ENCODE measurements at regions not wholly inside any gene's neighbourhood (a gene's known extent, or its start where the extent isn't known, plus 50 kb on each side); places are given as distances from the start of the nearest gene placed in this dataset.

- H3K4me2 ChIP-seq (ENCODE audit: low read length, poor library complexity, severe bottlenecking), result no peak overlapping the region
- 68% methylated on average over 3 of the region's 3 CpGs for WGBS
- H3K36me3 ChIP-seq (ENCODE audit: control insufficient read depth in 1 of 2, insufficient read depth in 2 of 2, low read depth in 1 of 2, low read length in 2 of 2), result no peaks in the 10 kb centered on the region
- peak; percentile 48 for DNase-seq
- H3K79me1 ChIP-seq (replicated peaks; ENCODE audit: low read length, poor library complexity, severe bottlenecking), result no peaks in the 10 kb centered on the region
- H3K27ac ChIP-seq (ENCODE audit: low read length, poor library complexity, severe bottlenecking), result no peak overlapping the region
- H3K14ac ChIP-seq (ENCODE audit: low read length in 2 of 2), result no peak overlapping the region
- no peak overlapping the region for H2AFZ ChIP-seq (ENCODE audit: low read depth, low read length)
- no peak overlapping the region for H3K4me3 ChIP-seq (ENCODE audit: insufficient read depth in 1 of 2, low read depth in 1 of 2, low read length in 2 of 2)
- no peaks in the 10 kb centered on the region for H3K4me1 ChIP-seq (ENCODE audit: control insufficient read depth, insufficient read depth, low read depth, low read length)
- no peak overlapping the region for H3K9ac ChIP-seq (ENCODE audit: low read length)
- H3K9me3 ChIP-seq (ENCODE audit: control insufficient read depth, low read length), result peaks cover 5% of the 10 kb centered on the region
- no peak overlapping the region for H4K91ac ChIP-seq (ENCODE audit: low read length)
- H3K4ac ChIP-seq (ENCODE audit: low read depth in 1 of 2, low read length in 2 of 2), result no peak overlapping the region
- peak overlapping the region in 1 of 2 experiments; percentile 31 for H2BK12ac ChIP-seq (ENCODE audit: low read length in 2 of 2)
- H3K27me3 ChIP-seq (ENCODE audit: control insufficient read depth in 1 of 2, insufficient read depth in 1 of 2, low read length in 2 of 2), result no peaks in the 10 kb centered on the region
- H2BK5ac ChIP-seq (ENCODE audit: low read depth, low read length, poor library complexity, severe bottlenecking), result no peak overlapping the region
- H3K18ac ChIP-seq (ENCODE audit: low read depth in 1 of 2, low read length in 2 of 2), result peak overlapping the region in 1 of 2 experiments; percentile 73
- no peak overlapping the region for H2BK15ac ChIP-seq (ENCODE audit: low read depth, poor library complexity, severe bottlenecking)
- no peak overlapping the region for H3K23ac ChIP-seq (ENCODE audit: low read length in 2 of 2)
- H4K8ac ChIP-seq (ENCODE audit: low read length), result no peak overlapping the region
- H2BK120ac ChIP-seq (ENCODE audit: low read depth, low read length), result no peak overlapping the region
- no peak overlapping the region for H2AK5ac ChIP-seq (ENCODE audit: low read length, severe bottlenecking)
These were observed 495.5 kb downstream of the TAFA4 start for GRCh38 chr3:68436619-68437401.

DNA sequence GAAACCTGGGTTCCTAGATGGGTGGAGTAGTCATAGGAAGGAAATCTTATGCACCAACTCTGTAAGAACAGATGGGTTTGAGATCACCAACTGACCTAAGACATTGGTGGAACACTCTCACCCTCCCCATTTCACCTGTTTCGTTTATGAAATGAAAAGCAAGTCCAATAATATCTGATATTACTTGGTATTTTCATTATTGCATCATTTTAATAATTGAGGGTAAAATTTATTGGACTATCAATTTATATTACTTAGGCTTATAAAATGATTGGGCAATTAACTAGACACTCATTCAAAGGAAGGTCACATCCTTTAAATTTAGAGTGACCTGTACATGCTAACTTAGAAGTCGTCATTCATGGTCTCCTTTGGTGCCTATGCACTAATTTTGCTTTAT is 503.9 kb downstream of the TAFA4 start:
- DNase-seq, result no peak
- no peaks in the 10 kb centered on the region for H3K9me3 ChIP-seq (ENCODE audit: control insufficient read depth, low read length)
- H3K4ac ChIP-seq (ENCODE audit: low read depth in 1 of 2, low read length in 2 of 2), result no peak overlapping the region
- H3K27ac ChIP-seq (ENCODE audit: low read length, poor library complexity, severe bottlenecking), result no peak overlapping the region
- H3K4me3 ChIP-seq (ENCODE audit: insufficient read depth in 1 of 2, low read depth in 1 of 2, low read length in 2 of 2), result no peak overlapping the region
- H2BK12ac ChIP-seq (ENCODE audit: low read length in 2 of 2), result no peak overlapping the region
- H3K14ac ChIP-seq (ENCODE audit: low read length in 2 of 2), result no peak overlapping the region
- H2BK5ac ChIP-seq (ENCODE audit: low read depth, low read length, poor library complexity, severe bottlenecking), result no peak overlapping the region
- H2AK5ac ChIP-seq (ENCODE audit: low read length, severe bottlenecking), result no peak overlapping the region
- no peak overlapping the region for H3K9ac ChIP-seq (ENCODE audit: low read length)
- no peak overlapping the region for H3K23ac ChIP-seq (ENCODE audit: low read length in 2 of 2)
- no peaks in the 10 kb centered on the region for H3K36me3 ChIP-seq (ENCODE audit: control insufficient read depth in 1 of 2, insufficient read depth in 2 of 2, low read depth in 1 of 2, low read length in 2 of 2)
- no peak overlapping the region for H2AFZ ChIP-seq (ENCODE audit: low read depth, low read length)
- H3K79me1 ChIP-seq (replicated peaks; ENCODE audit: low read length, poor library complexity, severe bottlenecking), result no peaks in the 10 kb centered on the region
- no peak overlapping the region for H3K18ac ChIP-seq (ENCODE audit: low read depth in 1 of 2, low read length in 2 of 2)
- no peaks in the 10 kb centered on the region for H3K27me3 ChIP-seq (ENCODE audit: control insufficient read depth in 1 of 2, insufficient read depth in 1 of 2, low read length in 2 of 2)
- WGBS, result 64% methylated on average over 1 of the region's 2 CpGs
- no peak overlapping the region for H2BK120ac ChIP-seq (ENCODE audit: low read depth, low read length)
- H2BK15ac ChIP-seq (ENCODE audit: low read depth, poor library complexity, severe bottlenecking), result no peak overlapping the region
- H3K4me1 ChIP-seq (ENCODE audit: control insufficient read depth, insufficient read depth, low read depth, low read length), result no peaks in the 10 kb centered on the region
- H4K91ac ChIP-seq (ENCODE audit: low read length), result no peak overlapping the region
- H3K4me2 ChIP-seq (ENCODE audit: low read length, poor library complexity, severe bottlenecking), result no peak overlapping the region
- H4K8ac ChIP-seq (ENCODE audit: low read length), result no peak overlapping the region

DNA sequence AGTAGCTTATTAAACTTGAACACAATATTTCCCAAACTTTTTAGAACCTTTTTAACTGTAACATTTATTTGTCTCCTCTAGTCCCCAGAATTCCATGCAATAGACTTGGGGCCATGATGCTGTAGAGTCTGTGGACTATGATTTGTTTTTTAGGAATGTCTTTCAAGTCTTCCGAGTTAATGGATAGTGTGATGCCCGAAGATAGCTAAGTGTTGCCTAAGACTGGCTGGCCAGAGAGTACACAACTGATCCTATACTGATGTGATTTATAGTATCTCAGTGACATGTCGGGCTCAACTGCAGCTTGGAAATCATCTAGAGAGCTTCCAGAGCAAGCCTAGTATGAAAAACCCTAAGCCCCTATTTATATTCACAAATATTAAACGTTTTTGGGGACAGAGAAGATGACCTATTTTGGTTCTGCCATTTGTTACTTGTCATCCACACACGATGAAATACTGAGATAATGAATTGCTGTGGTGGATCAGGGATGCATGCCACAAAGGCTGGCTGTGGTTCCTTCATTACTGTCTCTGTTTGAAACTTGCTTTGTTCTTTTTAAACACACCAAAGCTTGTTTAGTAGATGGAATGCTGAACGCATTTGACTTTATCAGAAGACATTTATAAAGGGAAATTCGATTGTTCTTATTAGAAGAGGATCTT is 507.4 kb downstream of the TAFA4 start:
- no peak overlapping the region for H3K23ac ChIP-seq (ENCODE audit: low read length in 2 of 2)
- H2AFZ ChIP-seq (ENCODE audit: low read depth, low read length), result no peak overlapping the region
- H2BK5ac ChIP-seq (ENCODE audit: low read depth, low read length, poor library complexity, severe bottlenecking), result no peak overlapping the region
- no peaks in the 10 kb centered on the region for H3K4me1 ChIP-seq (ENCODE audit: control insufficient read depth, insufficient read depth, low read depth, low read length)
- H3K14ac ChIP-seq (ENCODE audit: low read length in 2 of 2), result no peak overlapping the region
- H3K4ac ChIP-seq (ENCODE audit: low read depth in 1 of 2, low read length in 2 of 2), result no peak overlapping the region
- H3K18ac ChIP-seq (ENCODE audit: low read depth in 1 of 2, low read length in 2 of 2), result no peak overlapping the region
- peaks cover 5% of the 10 kb centered on the region for H3K9me3 ChIP-seq (ENCODE audit: control insufficient read depth, low read length)
- no peaks in the 10 kb centered on the region for H3K79me1 ChIP-seq (replicated peaks; ENCODE audit: low read length, poor library complexity, severe bottlenecking)
- no peak overlapping the region for H2AK5ac ChIP-seq (ENCODE audit: low read length, severe bottlenecking)
- H3K36me3 ChIP-seq (ENCODE audit: control insufficient read depth in 1 of 2, insufficient read depth in 2 of 2, low read depth in 1 of 2, low read length in 2 of 2), result no peaks in the 10 kb centered on the region
- H2BK15ac ChIP-seq (ENCODE audit: low read depth, poor library complexity, severe bottlenecking), result no peak overlapping the region
- no peaks in the 10 kb centered on the region for H3K27me3 ChIP-seq (ENCODE audit: control insufficient read depth in 1 of 2, insufficient read depth in 1 of 2, low read length in 2 of 2)
- WGBS, result 41% methylated on average over 5 of the region's 7 CpGs
- no peak overlapping the region for H4K91ac ChIP-seq (ENCODE audit: low read length)
- no peak overlapping the region for H3K4me3 ChIP-seq (ENCODE audit: insufficient read depth in 1 of 2, low read depth in 1 of 2, low read length in 2 of 2)
- H2BK12ac ChIP-seq (ENCODE audit: low read length in 2 of 2), result no peak overlapping the region
- H3K9ac ChIP-seq (ENCODE audit: low read length), result no peak overlapping the region
- H2BK120ac ChIP-seq (ENCODE audit: low read depth, low read length), result no peak overlapping the region
- no peak overlapping the region for H4K8ac ChIP-seq (ENCODE audit: low read length)
- H3K4me2 ChIP-seq (ENCODE audit: low read length, poor library complexity, severe bottlenecking), result no peak overlapping the region
- no peak overlapping the region for H3K27ac ChIP-seq (ENCODE audit: low read length, poor library complexity, severe bottlenecking)
- peak; percentile 80 for DNase-seq

GRCh38 chr3:68408626-68409025 is 523.7 kb downstream of the TAFA4 start:
- Histone ChIP-seq H2BK5ac (ENCODE audit: low read depth, low read length, poor library complexity, severe bottlenecking) (no peak overlapping the region), H3K14ac (ENCODE audit: low read length in 2 of 2) (no peak overlapping the region), H3K27me3 (ENCODE audit: control insufficient read depth in 1 of 2, insufficient read depth in 1 of 2, low read length in 2 of 2) (no peaks in the 10 kb centered on the region), H3K4me1 (ENCODE audit: control insufficient read depth, insufficient read depth, low read depth, low read length) (no peaks in the 10 kb centered on the region), H2AK5ac (ENCODE audit: low read length, severe bottlenecking) (no peak overlapping the region), H2BK12ac (ENCODE audit: low read length in 2 of 2) (no peak overlapping the region), H2BK120ac (ENCODE audit: low read depth, low read length) (no peak overlapping the region), H2BK15ac (ENCODE audit: low read depth, poor library complexity, severe bottlenecking) (no peak overlapping the region), H3K36me3 (ENCODE audit: control insufficient read depth in 1 of 2, insufficient read depth in 2 of 2, low read depth in 1 of 2, low read length in 2 of 2) (no peaks in the 10 kb centered on the region), H3K79me1 (replicated peaks; ENCODE audit: low read length, poor library complexity, severe bottlenecking) (no peaks in the 10 kb centered on the region), H3K23ac (ENCODE audit: low read length in 2 of 2) (no peak overlapping the region), H3K4me3 (ENCODE audit: insufficient read depth in 1 of 2, low read depth in 1 of 2, low read length in 2 of 2) (no peak overlapping the region), H3K4me2 (ENCODE audit: low read length, poor library complexity, severe bottlenecking) (no peak overlapping the region), H3K18ac (ENCODE audit: low read depth in 1 of 2, low read length in 2 of 2) (no peak overlapping the region), H3K4ac (ENCODE audit: low read depth in 1 of 2, low read length in 2 of 2) (no peak overlapping the region), H4K91ac (ENCODE audit: low read length) (no peak overlapping the region), H3K9ac (ENCODE audit: low read length) (no peak overlapping the region), H3K27ac (ENCODE audit: low read length, poor library complexity, severe bottlenecking) (no peak overlapping the region), H2AFZ (ENCODE audit: low read depth, low read length) (no peak overlapping the region), H3K9me3 (ENCODE audit: control insufficient read depth, low read length) (peaks cover 4% of the 10 kb centered on the region), H4K8ac (ENCODE audit: low read length) (no peak overlapping the region)
- WGBS, result 63% methylated on average over 1 of the region's 1 CpG
- DNase-seq, result no peak
